SK-N-SH (cell line): ENCODE measurements at regions not wholly inside any gene's neighbourhood (a gene's known extent, or its start where the extent isn't known, plus 50 kb on each side); places are given as distances from the start of the nearest gene placed in this dataset.
A peak's percentile ranks its signal among the peaks of the same experiment; 100 is the strongest.

Source experiments
- CTCF ChIA-PET: fragments of 300-600, 350-600 bp; formaldehyde crosslinking; extraction: SDS; loops from one replicate; lab custom pipeline; 2021; lab: Yijun Ruan, JAX
- POLR2A ChIA-PET: fragments of 350-600 bp; sonication (Branson Sonifier 250); formaldehyde crosslinking; extraction: SDS; loops from one replicate; lab custom pipeline; 2020; ENCODE audit warnings: antibody characterized with exemption, inconsistent platforms; lab: Yijun Ruan, JAX
- DNase-seq: peaks from one replicate; pipeline ENCODE4 v3.0.0; 2012
- H2AFZ ChIP-seq: fragments of 200-600 bp; sonication (generic); 2 replicates; pipeline ENCODE4 v1.8.1; 2016; ENCODE audit warnings: antibody characterized with exemption, mild to moderate bottlenecking, low read depth
- H3F3A ChIP-seq: fragments of 200-600 bp; sonication (generic); replicated peaks from 2 replicates; pipeline ENCODE3; 2016; ENCODE audit warnings: antibody characterized with exemption, mild to moderate bottlenecking; ENCODE audit not compliant: insufficient read depth
- H3K27ac ChIP-seq, 2 experiments: fragments of 200-500 bp in 1 of 2; fragments of 200-600 bp in 1 of 2; sonication (Bioruptor generic) in 1 of 2; sonication (generic), shearing (Covaris generic) in 1 of 2; 2 replicates each; pipeline versions ENCODE4 v1.5.1 to v1.6.1; 2014 to 2016; ENCODE audit warnings: low read depth in 2 of 2, inconsistent platforms in 1 of 2, low read length in 1 of 2, mild to moderate bottlenecking in 1 of 2, mixed read lengths in 1 of 2
- H3K27me3 ChIP-seq: fragments of 200-600 bp; sonication (generic), shearing (Covaris generic); 2 replicates; pipeline ENCODE4 v1.6.1; 2016; ENCODE audit warnings: mixed run types; ENCODE audit not compliant: insufficient read depth
- H3K36me3 ChIP-seq, 2 experiments: fragments of 200-500 bp in 1 of 2; fragments of 200-600 bp in 1 of 2; sonication (Bioruptor generic) in 1 of 2; sonication (generic) in 1 of 2; replicated peaks in 1 of 2; 2 replicates each; pipeline versions ENCODE3 to v1.5.1; 2014 to 2016; ENCODE audit warnings: low read length in 1 of 2, mild to moderate bottlenecking in 1 of 2; ENCODE audit not compliant: insufficient read depth in 2 of 2, control insufficient read depth in 1 of 2
- H3K4me1 ChIP-seq, 2 experiments: fragments of 200-500 bp in 1 of 2; fragments of 200-600 bp in 1 of 2; sonication (Bioruptor generic) in 1 of 2; sonication (generic), shearing (Covaris generic) in 1 of 2; 2 replicates each; pipeline versions ENCODE4 v1.5.1 to v1.6.1; 2014 to 2016; ENCODE audit warnings: low read depth in 1 of 2, low read length in 1 of 2, mixed run types in 1 of 2; ENCODE audit not compliant: insufficient read depth in 2 of 2, control insufficient read depth in 1 of 2
- H3K4me2 ChIP-seq: fragments of 200-600 bp; sonication (generic), shearing (Covaris generic); 2 replicates; pipeline ENCODE4 v1.6.1; 2017; ENCODE audit warnings: mixed run types
- H3K4me3 ChIP-seq, 2 experiments: fragments of 200-500 bp in 1 of 2; fragments of 200-600 bp in 1 of 2; sonication (Bioruptor generic) in 1 of 2; sonication (generic), shearing (Covaris generic) in 1 of 2; 2 replicates each; pipeline versions ENCODE4 v1.5.1 to v1.8.1; 2014 to 2016; ENCODE audit warnings: low read depth in 2 of 2, inconsistent platforms in 1 of 2, low read length in 1 of 2, mild to moderate bottlenecking in 1 of 2, mixed read lengths in 1 of 2, moderate library complexity in 1 of 2
- H3K79me2 ChIP-seq: fragments of 200-600 bp; sonication (generic); 2 replicates; pipeline ENCODE4 v1.8.1; 2017; ENCODE audit warnings: mild to moderate bottlenecking; ENCODE audit not compliant: insufficient read depth
- H3K9ac ChIP-seq: fragments of 200-600 bp; sonication (generic); 2 replicates; pipeline ENCODE4 v1.6.1; 2017; ENCODE audit warnings: mixed run types
- H3K9me2 ChIP-seq: fragments of 200-600 bp; sonication (generic); 2 replicates; pipeline ENCODE4 v1.6.1; 2017; ENCODE audit warnings: mixed run types
- H3K9me3 ChIP-seq: fragments of 200-600 bp; sonication (generic); 2 replicates; pipeline ENCODE4 v1.6.1; 2017; ENCODE audit warnings: mixed run types, mild to moderate bottlenecking, moderate library complexity
- H4K20me1 ChIP-seq: fragments of 200-600 bp; sonication (generic); 2 replicates; pipeline ENCODE4 v1.6.1; 2017; ENCODE audit warnings: mild to moderate bottlenecking, mixed run types; ENCODE audit not compliant: insufficient read depth
- CHD2 ChIP-seq: fragments of 150-350 bp; IDR thresholded peaks from 2 replicates; pipeline ENCODE4 v1.6.1; 2018; ENCODE audit warnings: low read length; ENCODE audit not compliant: partially characterized antibody
- EP300 ChIP-seq, 2 experiments: IDR thresholded peaks; 2 replicates each; pipeline versions ENCODE4 v1.4.0 to v1.6.1; 2012; ENCODE audit warnings: borderline replicate concordance in 1 of 2, low read depth in 1 of 2, low read length in 1 of 2
- GATA2 ChIP-seq: sonication (generic); formaldehyde crosslinking; IDR thresholded peaks from 2 replicates; pipeline ENCODE4 v1.5.0; 2020; ENCODE audit warnings: mild to moderate bottlenecking, missing genetic modification reagents
- JUND ChIP-seq: IDR thresholded peaks from 2 replicates; pipeline ENCODE4 v1.4.0; 2012
- MXI1 ChIP-seq: IDR thresholded peaks from 2 replicates; pipeline ENCODE4 v1.6.1; 2012; ENCODE audit warnings: mild to moderate bottlenecking, low read depth, low read length, improper control_type of control experiment
- RAD21 ChIP-seq: IDR thresholded peaks from 2 replicates; pipeline ENCODE4 v1.6.1; 2012; ENCODE audit warnings: mild to moderate bottlenecking, low read length
- RCOR1 ChIP-seq: fragments of 150-350 bp; IDR thresholded peaks from 2 replicates; pipeline ENCODE4 v1.6.1; 2017; ENCODE audit warnings: antibody characterized with exemption, low read length
- SIN3A ChIP-seq: IDR thresholded peaks from 2 replicates; pipeline ENCODE4 v1.6.1; 2012; ENCODE audit warnings: low read depth, mild to moderate bottlenecking, low read length, moderate library complexity, borderline replicate concordance
- TAF1 ChIP-seq: IDR thresholded peaks from 2 replicates; pipeline ENCODE4 v1.6.1; 2012; ENCODE audit warnings: low read depth, mild to moderate bottlenecking, low read length, moderate library complexity, borderline replicate concordance
- TCF12 ChIP-seq: IDR thresholded peaks from 2 replicates; pipeline ENCODE4 v1.4.0; 2012
- TEAD4 ChIP-seq: IDR thresholded peaks from 2 replicates; pipeline ENCODE4 v1.4.0; 2012; ENCODE audit warnings: mild to moderate bottlenecking, borderline replicate concordance; ENCODE audit not compliant: insufficient read depth
- YY1 ChIP-seq: IDR thresholded peaks from 2 replicates; pipeline ENCODE4 v1.4.0; 2012; ENCODE audit warnings: low read depth, mild to moderate bottlenecking
- WGBS: methylation state at CpG from one replicate; pipeline ENCODE4 v1.1.6; 2017; ENCODE audit warnings: low lambda C conversion rate; 5-methylcytosine and 5-hydroxymethylcytosine counted together
- TF ChIP-seq, protein P1 (sequence below): IDR thresholded peaks from 2 replicates; pipeline ENCODE4 v1.4.0; 2012; ENCODE audit warnings: low read depth, borderline replicate concordance

- H2AFZ ChIP-seq = no peak overlapping the region
- H3K4me3 ChIP-seq = no peak overlapping the region
- CTCF ChIA-PET = interaction anchor here (0.7 kb wide), 1 partner anchor 28 kb away, joined by 3 read pairs; no protein-coding TSS in a partner anchor
- no peaks in the 10 kb centered on the region for H4K20me1 ChIP-seq
- no peak overlapping the region for H3K9ac ChIP-seq
- no peaks in the 10 kb centered on the region for H3F3A ChIP-seq
- POLR2A ChIA-PET = no interaction called here
- H3K79me2 ChIP-seq = no peaks in the 10 kb centered on the region
- H3K4me2 ChIP-seq = no peak overlapping the region
- DNase-seq = peak; percentile 41
- no peaks in the 10 kb centered on the region for H3K9me2 ChIP-seq
- no peaks in the 10 kb centered on the region for H3K27me3 ChIP-seq
- no peaks in the 10 kb centered on the region for H3K9me3 ChIP-seq
- peaks cover 0 to 5% of the 10 kb centered on the region in 2 experiments; a peak in 2 of 4 replicates for H3K4me1 ChIP-seq
- no peak overlapping the region for H3K27ac ChIP-seq
- H3K36me3 ChIP-seq = no peaks in the 10 kb centered on the region
- TF ChIP-seq TEAD4 = no peak
- TF ChIP-seq GATA2 (CRISPR knock-in tag) = peak; percentile 60
- TF ChIP-seq MXI1 = no peak
- 80% methylated on average over 1 of the region's 2 CpGs for WGBS
These were observed 454.4 kb downstream of the GATA3 start for GRCh38 chr10:8508882-8509281.

- H3K9me3 ChIP-seq = no peaks in the 10 kb centered on the region
- POLR2A ChIA-PET = no interaction called here
- no peaks in the 10 kb centered on the region for H4K20me1 ChIP-seq
- no peak overlapping the region for H3K4me3 ChIP-seq
- H3K36me3 ChIP-seq = no peaks in the 10 kb centered on the region
- H3K27ac ChIP-seq = no peak overlapping the region
- no peaks in the 10 kb centered on the region for H3F3A ChIP-seq
- CTCF ChIA-PET = no interaction called here
- H3K4me1 ChIP-seq = peaks cover 0 to 5% of the 10 kb centered on the region in 2 experiments; a peak in 2 of 4 replicates
- H3K9me2 ChIP-seq = no peaks in the 10 kb centered on the region
- no peak overlapping the region for H2AFZ ChIP-seq
- no peak overlapping the region for H3K4me2 ChIP-seq
- H3K9ac ChIP-seq = no peak overlapping the region
- WGBS = 19% methylated on average over 1 of the region's 1 CpG
- no peaks in the 10 kb centered on the region for H3K27me3 ChIP-seq
- no peaks in the 10 kb centered on the region for H3K79me2 ChIP-seq
- TF ChIP-seq, protein P1, sequence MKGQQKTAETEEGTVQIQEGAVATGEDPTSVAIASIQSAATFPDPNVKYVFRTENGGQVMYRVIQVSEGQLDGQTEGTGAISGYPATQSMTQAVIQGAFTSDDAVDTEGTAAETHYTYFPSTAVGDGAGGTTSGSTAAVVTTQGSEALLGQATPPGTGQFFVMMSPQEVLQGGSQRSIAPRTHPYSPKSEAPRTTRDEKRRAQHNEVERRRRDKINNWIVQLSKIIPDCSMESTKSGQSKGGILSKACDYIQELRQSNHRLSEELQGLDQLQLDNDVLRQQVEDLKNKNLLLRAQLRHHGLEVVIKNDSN = no peak
- TF ChIP-seq TCF12 (no peak), MXI1 (no peak), RAD21 (no peak), RCOR1 (no peak), TAF1 (no peak), EP300 (IDR thresholded peaks at IDR 0.05; ENCODE audit: borderline replicate concordance in 1 of 2, low read depth in 1 of 2, low read length in 1 of 2) (no peak), TEAD4 (no peak)
- no peak for DNase-seq
These were observed 456.0 kb downstream of the GATA3 start for GRCh38 chr10:8510471-8510870.

DNA sequence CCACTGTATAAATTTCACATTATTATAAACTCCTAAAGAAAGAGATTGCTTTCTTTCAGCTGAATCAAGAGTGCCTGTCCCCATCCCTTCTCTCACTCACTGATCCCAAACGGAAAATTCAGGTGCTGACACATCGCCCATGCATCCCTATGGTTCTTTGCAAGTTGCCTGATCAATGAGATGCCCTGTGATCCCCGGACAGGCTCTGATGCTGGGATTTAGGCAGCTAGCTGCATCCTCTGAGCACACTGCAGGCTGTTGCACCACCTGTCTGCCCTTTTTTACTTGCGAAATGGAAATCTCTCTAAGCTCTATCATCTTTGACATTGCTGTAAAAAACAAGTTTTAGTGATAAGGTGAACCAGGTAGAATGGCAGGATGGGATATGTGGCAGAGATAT, 456.5 kb downstream of the GATA3 start:
- Histone ChIP-seq H3K9me3 (no peaks in the 10 kb centered on the region), H3K79me2 (no peaks in the 10 kb centered on the region), H3K27ac (no peak overlapping the region), H2AFZ (no peak overlapping the region), H3K4me2 (no peak overlapping the region), H3K9ac (no peak overlapping the region), H3K27me3 (no peaks in the 10 kb centered on the region), H3K4me3 (no peak overlapping the region), H4K20me1 (no peaks in the 10 kb centered on the region), H3K36me3 (no peaks in the 10 kb centered on the region), H3K9me2 (no peaks in the 10 kb centered on the region), H3F3A (no peaks in the 10 kb centered on the region), H3K4me1 (peaks cover 0 to 5% of the 10 kb centered on the region in 2 experiments; a peak in 2 of 4 replicates)
- TF ChIP-seq JUND (no peak), RAD21 (no peak), EP300 (IDR thresholded peaks at IDR 0.05; ENCODE audit: borderline replicate concordance in 1 of 2, low read depth in 1 of 2, low read length in 1 of 2) (no peak), YY1 (no peak), TCF12 (no peak), CHD2 (no peak), SIN3A (no peak), GATA2 (CRISPR knock-in tag) (no peak)
- POLR2A ChIA-PET = no interaction called here
- 44% methylated on average over 4 of the region's 4 CpGs for WGBS
- DNase-seq = no peak
- CTCF ChIA-PET = no interaction called here
